HCT116 (cell line): ENCODE measurements at regions not wholly inside any gene's neighbourhood (a gene's known extent, or its start where the extent isn't known, plus 50 kb on each side); places are given as distances from the start of the nearest gene placed in this dataset.

Source experiments
- CBX3 ChIP-seq: IDR thresholded peaks from 2 replicates; pipeline ENCODE4 v1.6.1; 2012; ENCODE audit warnings: low read depth
- CEBPB ChIP-seq: IDR thresholded peaks from 2 replicates; pipeline ENCODE4 v1.6.1; 2012; ENCODE audit warnings: low read depth
- ELF1 ChIP-seq: IDR thresholded peaks from 2 replicates; pipeline ENCODE4 v1.6.1; 2012; ENCODE audit warnings: low read depth, borderline replicate concordance
- EZH2phosphoT487 ChIP-seq: fragments of 200-600 bp; IDR thresholded peaks from 2 replicates; pipeline ENCODE4 v1.6.1; 2018; ENCODE audit warnings: antibody characterized with exemption, borderline replicate concordance
- MAX ChIP-seq: IDR thresholded peaks from 2 replicates; pipeline ENCODE4 v1.6.1; 2012
- POLR2A ChIP-seq: IDR thresholded peaks from 2 replicates; pipeline ENCODE4 v1.7.0; 2011; ENCODE audit warnings: borderline replicate concordance; ENCODE audit not compliant: insufficient read depth, insufficient read length; ENCODE audit errors: extremely low read depth
- POLR2AphosphoS5 ChIP-seq: IDR thresholded peaks from 2 replicates; pipeline ENCODE4 v1.6.1; 2011; ENCODE audit warnings: mild to moderate bottlenecking, low read depth, low read length, moderate library complexity
- RAD21 ChIP-seq: IDR thresholded peaks from 2 replicates; pipeline ENCODE4 v1.6.1; 2012; ENCODE audit warnings: low read depth, mild to moderate bottlenecking
- SIN3A ChIP-seq: IDR thresholded peaks from 2 replicates; pipeline ENCODE4 v1.6.1; 2012; ENCODE audit warnings: low read depth
- SP1 ChIP-seq: IDR thresholded peaks from 2 replicates; pipeline ENCODE4 v1.6.1; 2012; ENCODE audit warnings: low read depth
- SRF ChIP-seq: IDR thresholded peaks from 2 replicates; pipeline ENCODE4 v1.6.1; 2012; ENCODE audit warnings: low read depth
- YY1 ChIP-seq: IDR thresholded peaks from 2 replicates; pipeline ENCODE4 v1.6.1; 2011; ENCODE audit warnings: low read length, low read depth, moderate library complexity, mild to moderate bottlenecking; ENCODE audit not compliant: insufficient replicate concordance; ENCODE audit errors: extremely low read depth
- ZBTB33 ChIP-seq: IDR thresholded peaks from 2 replicates; pipeline ENCODE4 v1.6.1; 2011; ENCODE audit warnings: mild to moderate bottlenecking, low read length, moderate library complexity; ENCODE audit not compliant: insufficient replicate concordance; ENCODE audit errors: extremely low read depth

- TF ChIP-seq ZBTB33 (no peak), CEBPB (no peak), EZH2phosphoT487 (no peak), SIN3A (no peak), POLR2AphosphoS5 (no peak), POLR2A (no peak), YY1 (no peak), SRF (no peak), MAX (no peak), CBX3 (no peak), SP1 (no peak), ELF1 (no peak), RAD21 (no peak)
Observed at GRCh38 chr10:110425684-110426293, 71.9 kb upstream of the DUSP5 start (continued).
